ENCODE measurements at regions not wholly inside any gene's neighbourhood (a gene's known extent, or its start where the extent isn't known, plus 50 kb on each side); places are given as distances from the start of the nearest gene placed in this dataset.

DNA sequence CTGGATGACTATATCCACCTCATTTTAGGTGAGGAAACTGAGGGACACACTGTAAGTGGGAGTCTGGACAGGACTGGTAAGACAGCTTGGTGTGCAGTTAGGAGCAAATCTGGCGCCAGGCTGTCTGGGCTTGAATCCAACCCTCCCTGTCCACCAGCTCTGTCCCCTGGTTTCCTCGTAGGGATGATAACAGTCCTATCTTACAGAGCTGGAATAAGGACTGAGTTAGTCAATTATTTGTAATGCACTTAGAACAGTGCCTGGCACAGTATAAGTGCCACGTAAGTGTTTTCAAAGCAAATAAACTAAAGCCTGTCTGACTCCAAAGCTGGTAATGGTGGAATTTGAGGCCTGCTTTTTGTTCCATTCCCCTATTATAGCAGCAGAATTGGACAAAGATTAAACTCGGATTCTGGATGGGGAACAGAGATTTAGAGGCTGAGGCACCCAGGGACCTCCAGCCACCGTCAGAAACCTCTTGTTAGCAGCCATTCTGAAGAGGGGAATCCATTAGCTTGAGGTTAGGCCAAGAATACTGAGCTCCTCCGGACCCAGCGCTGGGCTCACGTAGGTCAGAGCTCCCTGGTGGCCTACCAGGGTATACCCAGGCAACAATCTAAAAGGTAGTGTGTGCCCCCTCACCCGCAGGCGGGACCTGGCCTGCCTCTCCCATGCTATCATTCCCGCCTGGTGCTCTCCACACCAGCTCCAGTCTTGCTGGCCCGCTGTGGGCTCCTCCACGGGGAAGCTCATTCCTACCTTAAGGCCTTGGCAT is 102.1 kb downstream of the UCHL1 start:
- 30% methylated on average over 13 of the region's 13 CpGs for WGBS (ENCODE audit: insufficient coverage, insufficient replicate concordance, low lambda C conversion rate, missing lambda C conversion rate)
- Histone ChIP-seq H3K36me3 (ENCODE audit: control insufficient read depth in 2 of 2, insufficient read depth in 2 of 2, low read length in 1 of 2) (no peaks in the 10 kb centered on the region), H4K20me1 (ENCODE audit: control insufficient read depth, insufficient read depth) (no peaks in the 10 kb centered on the region), H3K4me1 (ENCODE audit: control insufficient read depth, insufficient read depth, low read length) (no peaks in the 10 kb centered on the region), H3K27me3 (replicated peaks in 1 of 2; ENCODE audit: control insufficient read depth in 2 of 2, insufficient read depth in 2 of 2, low read length in 1 of 2) (peaks cover 11% of the 10 kb centered on the region in 2 experiments), H3K9me3 (replicated peaks; ENCODE audit: control insufficient read depth, insufficient read depth, low read length) (no peaks in the 10 kb centered on the region; the same call in 2 of the 3 replicates), H3K27ac (ENCODE audit: control insufficient read depth, insufficient read depth) (no peak overlapping the region), H3K4me2 (ENCODE audit: control insufficient read depth, insufficient read depth) (no peak overlapping the region), H3K79me2 (ENCODE audit: control insufficient read depth, insufficient read depth, low read length) (no peaks in the 10 kb centered on the region), H3K9ac (ENCODE audit: control insufficient read depth, insufficient read depth, low read length) (no peak overlapping the region), H2AFZ (ENCODE audit: control insufficient read depth, low read depth, low read length) (no peak overlapping the region), H3K4me3 (no peak overlapping the region)
- DNase-seq (ENCODE audit: low read depth, low spot score) (no peak), FAIRE-seq (no peak), ATAC-seq (0 out of 3 replicates have a peak, but pooled peaks have one; percentile 27)
- RAD21 ChIA-PET (ENCODE audit: unreplicated experiment) = no interaction called here
- CTCF ChIA-PET = no interaction called here
- no TSS peak for BruUV-seq (replicated peaks)
- POLR2A ChIA-PET = no interaction called here
- SMC1A ChIA-PET (ENCODE audit: uncharacterized antibody, unreplicated experiment) = interaction anchor here (0.6 kb wide), 1 partner anchor 1451 kb away, joined by 3 read pairs; no protein-coding TSS in a partner anchor
- in situ Hi-C loops (cut with MboI) = no loop called here
- intact Hi-C loops (cut with micrococcal nuclease; ENCODE audit: unreplicated experiment) = no loop called here
- TF ChIP-seq MTA2 (IDR thresholded peaks at IDR 0.05; ENCODE audit: low read depth) (no peak), GATAD2B (conservative IDR thresholded peaks at IDR 0.05; ENCODE audit: low read depth) (no peak), POLR2AphosphoS2 (IDR thresholded peaks at IDR 0.05; ENCODE audit: low read depth, low read length) (no peak), KAT2A (conservative IDR thresholded peaks at IDR 0.05; ENCODE audit: control insufficient read depth, low read depth, low read length) (no peak), SREBF2 (IDR thresholded peaks at IDR 0.05; ENCODE audit: low read length) (no peak), LARP7 (IDR thresholded peaks at IDR 0.05) (no peak), SP1 (IDR thresholded peaks at IDR 0.05; ENCODE audit: low read depth, low read length) (no peak), PML (IDR thresholded peaks at IDR 0.05; ENCODE audit: low read length) (no peak)
- TF ChIP-seq, protein P1, sequence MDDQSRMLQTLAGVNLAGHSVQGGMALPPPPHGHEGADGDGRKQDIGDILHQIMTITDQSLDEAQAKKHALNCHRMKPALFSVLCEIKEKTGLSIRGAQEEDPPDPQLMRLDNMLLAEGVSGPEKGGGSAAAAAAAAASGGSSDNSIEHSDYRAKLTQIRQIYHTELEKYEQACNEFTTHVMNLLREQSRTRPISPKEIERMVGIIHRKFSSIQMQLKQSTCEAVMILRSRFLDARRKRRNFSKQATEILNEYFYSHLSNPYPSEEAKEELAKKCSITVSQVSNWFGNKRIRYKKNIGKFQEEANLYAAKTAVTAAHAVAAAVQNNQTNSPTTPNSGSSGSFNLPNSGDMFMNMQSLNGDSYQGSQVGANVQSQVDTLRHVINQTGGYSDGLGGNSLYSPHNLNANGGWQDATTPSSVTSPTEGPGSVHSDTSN (IDR thresholded peaks at IDR 0.05; ENCODE audit: insufficient replicate concordance, low read depth, low read length) = no peak
- TF ChIP-seq, protein P2, sequence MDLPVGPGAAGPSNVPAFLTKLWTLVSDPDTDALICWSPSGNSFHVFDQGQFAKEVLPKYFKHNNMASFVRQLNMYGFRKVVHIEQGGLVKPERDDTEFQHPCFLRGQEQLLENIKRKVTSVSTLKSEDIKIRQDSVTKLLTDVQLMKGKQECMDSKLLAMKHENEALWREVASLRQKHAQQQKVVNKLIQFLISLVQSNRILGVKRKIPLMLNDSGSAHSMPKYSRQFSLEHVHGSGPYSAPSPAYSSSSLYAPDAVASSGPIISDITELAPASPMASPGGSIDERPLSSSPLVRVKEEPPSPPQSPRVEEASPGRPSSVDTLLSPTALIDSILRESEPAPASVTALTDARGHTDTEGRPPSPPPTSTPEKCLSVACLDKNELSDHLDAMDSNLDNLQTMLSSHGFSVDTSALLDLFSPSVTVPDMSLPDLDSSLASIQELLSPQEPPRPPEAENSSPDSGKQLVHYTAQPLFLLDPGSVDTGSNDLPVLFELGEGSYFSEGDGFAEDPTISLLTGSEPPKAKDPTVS (IDR thresholded peaks at IDR 0.05; ENCODE audit: low read depth, low read length) = no peak
- TF ChIP-seq, protein P3, sequence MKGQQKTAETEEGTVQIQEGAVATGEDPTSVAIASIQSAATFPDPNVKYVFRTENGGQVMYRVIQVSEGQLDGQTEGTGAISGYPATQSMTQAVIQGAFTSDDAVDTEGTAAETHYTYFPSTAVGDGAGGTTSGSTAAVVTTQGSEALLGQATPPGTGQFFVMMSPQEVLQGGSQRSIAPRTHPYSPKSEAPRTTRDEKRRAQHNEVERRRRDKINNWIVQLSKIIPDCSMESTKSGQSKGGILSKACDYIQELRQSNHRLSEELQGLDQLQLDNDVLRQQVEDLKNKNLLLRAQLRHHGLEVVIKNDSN (IDR thresholded peaks at IDR 0.05; ENCODE audit: borderline replicate concordance, extremely low read length, insufficient read depth, low read depth, low read length) = no peak
- TF ChIP-seq, protein P4, sequence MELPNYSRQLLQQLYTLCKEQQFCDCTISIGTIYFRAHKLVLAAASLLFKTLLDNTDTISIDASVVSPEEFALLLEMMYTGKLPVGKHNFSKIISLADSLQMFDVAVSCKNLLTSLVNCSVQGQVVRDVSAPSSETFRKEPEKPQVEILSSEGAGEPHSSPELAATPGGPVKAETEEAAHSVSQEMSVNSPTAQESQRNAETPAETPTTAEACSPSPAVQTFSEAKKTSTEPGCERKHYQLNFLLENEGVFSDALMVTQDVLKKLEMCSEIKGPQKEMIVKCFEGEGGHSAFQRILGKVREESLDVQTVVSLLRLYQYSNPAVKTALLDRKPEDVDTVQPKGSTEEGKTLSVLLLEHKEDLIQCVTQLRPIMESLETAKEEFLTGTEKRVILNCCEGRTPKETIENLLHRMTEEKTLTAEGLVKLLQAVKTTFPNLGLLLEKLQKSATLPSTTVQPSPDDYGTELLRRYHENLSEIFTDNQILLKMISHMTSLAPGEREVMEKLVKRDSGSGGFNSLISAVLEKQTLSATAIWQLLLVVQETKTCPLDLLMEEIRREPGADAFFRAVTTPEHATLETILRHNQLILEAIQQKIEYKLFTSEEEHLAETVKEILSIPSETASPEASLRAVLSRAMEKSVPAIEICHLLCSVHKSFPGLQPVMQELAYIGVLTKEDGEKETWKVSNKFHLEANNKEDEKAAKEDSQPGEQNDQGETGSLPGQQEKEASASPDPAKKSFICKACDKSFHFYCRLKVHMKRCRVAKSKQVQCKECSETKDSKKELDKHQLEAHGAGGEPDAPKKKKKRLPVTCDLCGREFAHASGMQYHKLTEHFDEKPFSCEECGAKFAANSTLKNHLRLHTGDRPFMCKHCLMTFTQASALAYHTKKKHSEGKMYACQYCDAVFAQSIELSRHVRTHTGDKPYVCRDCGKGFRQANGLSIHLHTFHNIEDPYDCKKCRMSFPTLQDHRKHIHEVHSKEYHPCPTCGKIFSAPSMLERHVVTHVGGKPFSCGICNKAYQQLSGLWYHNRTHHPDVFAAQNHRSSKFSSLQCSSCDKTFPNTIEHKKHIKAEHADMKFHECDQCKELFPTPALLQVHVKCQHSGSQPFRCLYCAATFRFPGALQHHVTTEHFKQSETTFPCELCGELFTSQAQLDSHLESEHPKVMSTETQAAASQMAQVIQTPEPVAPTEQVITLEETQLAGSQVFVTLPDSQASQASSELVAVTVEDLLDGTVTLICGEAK (IDR thresholded peaks at IDR 0.05; ENCODE audit: borderline replicate concordance) = no peak
